Cardiac muscle cell (in vitro differentiated cells and primary cell): ENCODE measurements at regions not wholly inside any gene's neighbourhood (a gene's known extent, or its start where the extent isn't known, plus 50 kb on each side); places are given as distances from the start of the nearest gene placed in this dataset.
"Not testable (repeated sequence)": the region's sequence is repeated elsewhere in the genome, so short reads cannot be mapped to it uniquely, and the experiment has no call there.

ENCODE experiments used
- DNase-seq, 2 donors: peaks; one replicate each; pipeline versions ENCODE4 v3.0.0 to v3.0.0-alpha.2; 2010 to 2017; ENCODE audit warnings: low read depth in 1 of 2, low spot score in 1 of 2
- H3K27ac ChIP-seq: fragments of 200-600 bp; sonication (generic); 2 replicates; pipeline ENCODE4 v1.5.1; 2016
- H3K27me3 ChIP-seq: fragments of 200-600 bp; sonication (generic); 2 replicates; pipeline ENCODE4 v1.6.0; 2016; ENCODE audit warnings: control low read depth
- H3K36me3 ChIP-seq: fragments of 200-600 bp; sonication (generic); 2 replicates; pipeline ENCODE4 v1.5.1; 2016; ENCODE audit warnings: control low read depth
- H3K4me1 ChIP-seq: fragments of 200-600 bp; sonication (generic); 2 replicates; pipeline ENCODE4 v1.8.1; 2017; ENCODE audit warnings: low read depth, mild to moderate bottlenecking, mixed run types
- H3K4me3 ChIP-seq: fragments of 200-600 bp; sonication (generic); 2 replicates; pipeline ENCODE4 v1.5.1; 2016; ENCODE audit warnings: mild to moderate bottlenecking
- H3K9me3 ChIP-seq: fragments of 200-600 bp; sonication (generic); 2 replicates; pipeline ENCODE4 v1.5.1; 2017; ENCODE audit warnings: low read depth, mild to moderate bottlenecking, control low read depth
- CTCF ChIP-seq: IDR thresholded peaks from 2 replicates; pipeline ENCODE4 v1.5.1; 2012; ENCODE audit warnings: low read depth, mild to moderate bottlenecking, low read length

- DNase-seq = no peak
- Histone ChIP-seq H3K27me3 (no peaks in the 10 kb centered on the region), H3K9me3 (no peaks in the 10 kb centered on the region), H3K4me1 (no peaks in the 10 kb centered on the region), H3K36me3 (no peaks in the 10 kb centered on the region), H3K4me3 (no peak overlapping the region), H3K27ac (no peak overlapping the region)
- TF ChIP-seq CTCF = no peak
Observed at GRCh38 chr9:65403721-65404120, 118.7 kb upstream of the FOXD4L5 start.

- H3K4me1 ChIP-seq, H3K4me3 ChIP-seq, H3K36me3 ChIP-seq, H3K27ac ChIP-seq, H3K27me3 ChIP-seq, H3K9me3 ChIP-seq, DNase-seq: not testable (repeated sequence)
Observed at GRCh38 chr9:65403072-65403471, 118.1 kb upstream of the FOXD4L5 start.

- DNase-seq, H3K36me3 ChIP-seq, H3K27ac ChIP-seq, H3K4me1 ChIP-seq, H3K9me3 ChIP-seq, H3K27me3 ChIP-seq, H3K4me3 ChIP-seq: not testable (repeated sequence)
Observed at GRCh38 chr9:65402206-65402870, 117.3 kb upstream of the FOXD4L5 start.

GRCh38 chr9:65401456-65402045, 116.5 kb upstream of the FOXD4L5 start:
- H3K9me3 ChIP-seq, H3K4me3 ChIP-seq, H3K36me3 ChIP-seq, H3K27ac ChIP-seq, H3K4me1 ChIP-seq, H3K27me3 ChIP-seq, DNase-seq: not testable (repeated sequence)

GRCh38 chr9:65400886-65401285, 115.9 kb upstream of the FOXD4L5 start:
- DNase-seq = no peak
- Histone ChIP-seq H3K9me3 (no peaks in the 10 kb centered on the region), H3K36me3 (no peaks in the 10 kb centered on the region), H3K4me1 (no peaks in the 10 kb centered on the region), H3K27ac (no peak overlapping the region), H3K27me3 (no peaks in the 10 kb centered on the region), H3K4me3 (no peak overlapping the region)
- no peak for TF ChIP-seq CTCF

GRCh38 chr9:65397763-65398719, 113.0 kb upstream of the FOXD4L5 start:
- DNase-seq, H3K4me3 ChIP-seq, H3K27ac ChIP-seq, H3K9me3 ChIP-seq, H3K36me3 ChIP-seq, H3K27me3 ChIP-seq, H3K4me1 ChIP-seq: not testable (repeated sequence)

- H3K36me3 ChIP-seq, H3K27ac ChIP-seq, H3K9me3 ChIP-seq, DNase-seq, H3K27me3 ChIP-seq, H3K4me1 ChIP-seq, H3K4me3 ChIP-seq: not testable (repeated sequence)
Observed at GRCh38 chr9:65397226-65397625, 112.2 kb upstream of the FOXD4L5 start.

GRCh38 chr9:65396601-65397000, 111.6 kb upstream of the FOXD4L5 start:
- not testable (repeated sequence) for DNase-seq, H3K4me3 ChIP-seq, H3K36me3 ChIP-seq, H3K9me3 ChIP-seq, H3K27ac ChIP-seq, H3K27me3 ChIP-seq, H3K4me1 ChIP-seq

- not testable (repeated sequence) for H3K4me3 ChIP-seq, H3K4me1 ChIP-seq, DNase-seq, H3K27me3 ChIP-seq, H3K27ac ChIP-seq, H3K36me3 ChIP-seq, H3K9me3 ChIP-seq
Observed at GRCh38 chr9:65395789-65396188, 110.8 kb upstream of the FOXD4L5 start.

- H3K4me3 ChIP-seq, H3K36me3 ChIP-seq, H3K27ac ChIP-seq, H3K27me3 ChIP-seq, DNase-seq, H3K9me3 ChIP-seq, H3K4me1 ChIP-seq: not testable (repeated sequence)
Observed at GRCh38 chr9:65395121-65395520, 110.1 kb upstream of the FOXD4L5 start.

- H3K27ac ChIP-seq, H3K9me3 ChIP-seq, H3K27me3 ChIP-seq, H3K4me1 ChIP-seq, H3K36me3 ChIP-seq, DNase-seq, H3K4me3 ChIP-seq: not testable (repeated sequence)
Observed at GRCh38 chr9:65393111-65393810, 108.3 kb upstream of the FOXD4L5 start.
